Esophagus muscularis mucosa (tissue), 4 donors: ENCODE measurements at regions not wholly inside any gene's neighbourhood (a gene's known extent, or its start where the extent isn't known, plus 50 kb on each side); places are given as distances from the start of the nearest gene placed in this dataset.

Experiments
- DNase-seq: peaks from one replicate; pipeline ENCODE4 v3.0.0-alpha.2; 2017; ENCODE audit errors: extremely low spot score
- H3K27ac ChIP-seq, 4 donors: fragments of 200-600 bp; sonication (generic); replicated peaks in 1 of 4; 1 replicate in 3 of 4; 2 replicates in 1 of 4; pipeline ENCODE4 v1.5.1; 2016 to 2019; ENCODE audit warnings: mild to moderate bottlenecking in 1 of 4
- H3K27me3 ChIP-seq, 4 donors: fragments of 200-600 bp; sonication (generic); one replicate each; pipeline versions ENCODE4 v1.5.1 to v1.6.0; 2016 to 2019
- H3K36me3 ChIP-seq, 4 donors: fragments of 200-600 bp; sonication (generic); one replicate each; pipeline ENCODE4 v1.5.1; 2016 to 2019
- H3K4me1 ChIP-seq, 4 donors: fragments of 200-600 bp; sonication (generic); one replicate each; pipeline ENCODE4 v1.5.1; 2016 to 2019
- H3K4me3 ChIP-seq, 4 donors: fragments of 200-600 bp; sonication (generic); 1 replicate in 2 of 4; 2 replicates in 2 of 4; pipeline ENCODE4 v1.5.1; 2016 to 2019; ENCODE audit warnings: mild to moderate bottlenecking in 4 of 4, moderate library complexity in 1 of 4
- H3K9me3 ChIP-seq, 4 donors: fragments of 200-600 bp; sonication (generic); 1 replicate in 3 of 4; 2 replicates in 1 of 4; pipeline ENCODE4 v1.5.1; 2016 to 2019
- CTCF ChIP-seq, 3 experiments: fragments of 200-600 bp in 2 of 3; fragments of 450-650 bp in 1 of 3; sonication (generic) in 2 of 3; IDR thresholded peaks; one replicate each; pipeline ENCODE4 v1.5.1; 2017 to 2019; ENCODE audit warnings: antibody characterized with exemption in 3 of 3, mild to moderate bottlenecking in 2 of 3, moderate library complexity in 1 of 3
- EP300 ChIP-seq: sonication (generic); formaldehyde crosslinking; IDR thresholded peaks from one replicate; pipeline ENCODE4 v1.6.1; 2017; ENCODE audit warnings: antibody characterized with exemption
- POLR2A ChIP-seq: fragments of 450-650 bp; IDR thresholded peaks from one replicate; pipeline ENCODE4 v1.6.1; 2017; ENCODE audit warnings: antibody characterized with exemption, moderate library complexity, mild to moderate bottlenecking, low read depth
- POLR2AphosphoS5 ChIP-seq, 2 donors: sonication (generic); formaldehyde crosslinking; IDR thresholded peaks; one replicate each; pipeline ENCODE4 v1.6.1; 2017; ENCODE audit warnings: antibody characterized with exemption in 2 of 2
- WGBS: methylation state at CpG from one replicate; pipeline ENCODE4 v1.1.5; 2018; 5-methylcytosine and 5-hydroxymethylcytosine counted together
- intact Hi-C: fragments of 100-400 bp; cut with DNase I; formaldehyde crosslinking; loops from one replicate; pipeline ENCODE4 v1.15.1; 2023

- WGBS: 67% methylated on average over 3 of the region's 7 CpGs
- Histone ChIP-seq H3K4me3 (no peak overlapping the region), H3K36me3 (no peaks in the 10 kb centered on the region), H3K27ac (no peak overlapping the region), H3K9me3 (no peaks in the 10 kb centered on the region), H3K27me3 (no peaks in the 10 kb centered on the region), H3K4me1 (peaks cover 0 to 9% (median 0%) of the 10 kb centered on the region in 4 donors)
- intact Hi-C loops: no loop called here
- TF ChIP-seq POLR2AphosphoS5 (IDR thresholded peaks at IDR 0.05): no peak
- no peak for TF ChIP-seq CTCF (IDR thresholded peaks at IDR 0.05)
- TF ChIP-seq EP300: no peak
- no peak for TF ChIP-seq POLR2A
- DNase-seq: no peak
Observed at GRCh38 chr4:106609917-106610316, 241.3 kb upstream of the GIMD1 start.

GRCh38 chr4:106607558-106607957 is 239.0 kb upstream of the GIMD1 start:
- WGBS: 83% methylated on average over 2 of the region's 2 CpGs
- intact Hi-C loops: no loop called here

GRCh38 chr4:106604319-106605051 is 235.9 kb upstream of the GIMD1 start:
- no peaks in the 10 kb centered on the region for H3K36me3 ChIP-seq
- 86% methylated on average over 2 of the region's 4 CpGs for WGBS
- H3K27me3 ChIP-seq: no peaks in the 10 kb centered on the region
- intact Hi-C loops: no loop called here
- no peak for TF ChIP-seq CTCF (IDR thresholded peaks at IDR 0.05)
- TF ChIP-seq POLR2AphosphoS5 (IDR thresholded peaks at IDR 0.05): no peak
- TF ChIP-seq EP300: no peak
- TF ChIP-seq POLR2A: no peak
- no peak overlapping the region for H3K4me3 ChIP-seq
- DNase-seq: no peak
- no peaks in the 10 kb centered on the region for H3K4me1 ChIP-seq
- no peaks in the 10 kb centered on the region for H3K9me3 ChIP-seq
- no peak overlapping the region for H3K27ac ChIP-seq

More at GRCh38 chr4:106607558-106607957, 239.0 kb upstream of the GIMD1 start:
- no peak for DNase-seq
- no peak overlapping the region for H3K4me3 ChIP-seq
- H3K27ac ChIP-seq: no peak overlapping the region
- H3K27me3 ChIP-seq: no peaks in the 10 kb centered on the region
- TF ChIP-seq POLR2A: no peak
- no peaks in the 10 kb centered on the region for H3K36me3 ChIP-seq
- no peaks in the 10 kb centered on the region for H3K4me1 ChIP-seq
- H3K9me3 ChIP-seq: no peaks in the 10 kb centered on the region

- Histone ChIP-seq H3K36me3 (no peaks in the 10 kb centered on the region), H3K27ac (no peak overlapping the region), H3K27me3 (no peaks in the 10 kb centered on the region), H3K4me3 (no peak overlapping the region), H3K4me1 (no peaks in the 10 kb centered on the region), H3K9me3 (no peaks in the 10 kb centered on the region)
- WGBS: 83% methylated on average over 1 of the region's 3 CpGs
- no peak for TF ChIP-seq POLR2A
- no peak for TF ChIP-seq CTCF (IDR thresholded peaks at IDR 0.05)
- TF ChIP-seq POLR2AphosphoS5 (IDR thresholded peaks at IDR 0.05): no peak
- no peak for TF ChIP-seq EP300
- intact Hi-C loops: no loop called here
- DNase-seq: no peak
Observed at GRCh38 chr4:106603471-106603870, 234.9 kb upstream of the GIMD1 start.

GRCh38 chr4:106602711-106603110 is 234.1 kb upstream of the GIMD1 start:
- no peak for DNase-seq
- no peak overlapping the region for H3K27ac ChIP-seq
- 85% methylated on average over 2 of the region's 2 CpGs for WGBS
- H3K36me3 ChIP-seq: no peaks in the 10 kb centered on the region
- no peaks in the 10 kb centered on the region for H3K27me3 ChIP-seq
- TF ChIP-seq POLR2AphosphoS5 (IDR thresholded peaks at IDR 0.05): no peak
- TF ChIP-seq CTCF (IDR thresholded peaks at IDR 0.05): no peak
- no peak for TF ChIP-seq POLR2A
- no peak for TF ChIP-seq EP300
- no peak overlapping the region for H3K4me3 ChIP-seq
- intact Hi-C loops: no loop called here
- no peaks in the 10 kb centered on the region for H3K9me3 ChIP-seq
- H3K4me1 ChIP-seq: no peaks in the 10 kb centered on the region
